ACC112 (cell line): ENCODE measurements at regions not wholly inside any gene's neighbourhood (a gene's known extent, or its start where the extent isn't known, plus 50 kb on each side); places are given as distances from the start of the nearest gene placed in this dataset.

Experiments used
- H2AFZ ChIP-seq: fragments of 200-600 bp; sonication (generic); one replicate; pipeline ENCODE4 v1.6.0; 2017; ENCODE audit warnings: antibody characterized with exemption, low read length; ENCODE audit not compliant: unreplicated experiment
- H3K27ac ChIP-seq: fragments of 200-600 bp; sonication (generic); 2 replicates; pipeline ENCODE4 v1.5.1; 2014; ENCODE audit warnings: low read depth, mild to moderate bottlenecking, antibody characterized with exemption, low read length, moderate library complexity
- H3K27me3 ChIP-seq: fragments of 200-600 bp; sonication (generic); 2 replicates; pipeline ENCODE4 v1.6.1; 2014; ENCODE audit warnings: mild to moderate bottlenecking, antibody characterized with exemption, low read length, moderate library complexity, mixed read lengths; ENCODE audit not compliant: insufficient read depth
- H3K36me3 ChIP-seq: fragments of 200-600 bp; sonication (generic); 2 replicates; pipeline ENCODE4 v1.6.1; 2016; ENCODE audit warnings: mild to moderate bottlenecking, antibody characterized with exemption, low read length, moderate library complexity, mixed read lengths; ENCODE audit not compliant: insufficient read depth
- H3K4me1 ChIP-seq: fragments of 200-600 bp; sonication (generic); one replicate; pipeline ENCODE4 v1.6.1; 2016; ENCODE audit warnings: low read length, mixed read lengths; ENCODE audit not compliant: insufficient read depth, unreplicated experiment, control insufficient read depth
- H3K4me3 ChIP-seq: fragments of 200-600 bp; sonication (generic); 2 replicates; pipeline ENCODE4 v1.5.1; 2014; ENCODE audit warnings: mild to moderate bottlenecking, low read depth, low read length
- H3K79me2 ChIP-seq: fragments of 200-600 bp; sonication (generic); one replicate; pipeline ENCODE4 v1.6.0; 2016; ENCODE audit warnings: low read length; ENCODE audit not compliant: control insufficient read depth, unreplicated experiment, insufficient read depth

GRCh38 chr3:83011481-83011880 is 1250.0 kb upstream of the GBE1 start:
- H3K79me2 ChIP-seq = no peaks in the 10 kb centered on the region
- no peaks in the 10 kb centered on the region for H3K4me1 ChIP-seq
- no peak overlapping the region for H3K27ac ChIP-seq
- no peaks in the 10 kb centered on the region for H3K27me3 ChIP-seq
- H3K36me3 ChIP-seq = no peaks in the 10 kb centered on the region
- H3K4me3 ChIP-seq = no peak overlapping the region
- H2AFZ ChIP-seq = no peak overlapping the region

DNA sequence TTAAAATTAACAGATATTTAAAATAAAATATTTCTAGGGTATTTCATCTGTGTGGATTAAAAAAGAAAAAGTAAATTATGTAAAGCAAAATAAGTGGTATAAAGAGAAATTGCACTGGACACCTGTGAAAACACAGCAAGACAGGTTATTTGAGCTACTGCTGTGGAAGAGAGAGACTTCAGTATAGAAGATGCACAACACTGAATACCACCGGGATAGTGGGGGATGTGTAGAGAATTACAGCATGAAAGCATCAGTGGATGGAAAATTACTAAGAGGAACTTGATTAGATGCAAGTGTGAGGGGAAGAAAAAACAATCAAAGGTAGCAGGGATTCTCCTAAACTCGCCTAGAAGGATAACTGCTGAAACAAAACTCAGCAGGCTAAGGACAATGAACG is 1242.5 kb upstream of the GBE1 start:
- Histone ChIP-seq H3K27me3 (no peaks in the 10 kb centered on the region), H3K27ac (no peak overlapping the region), H3K79me2 (no peaks in the 10 kb centered on the region), H3K36me3 (no peaks in the 10 kb centered on the region), H3K4me1 (no peaks in the 10 kb centered on the region), H2AFZ (no peak overlapping the region), H3K4me3 (no peak overlapping the region)

GRCh38 chr3:83002869-83003445 is 1241.5 kb upstream of the GBE1 start:
- Histone ChIP-seq H3K79me2 (no peaks in the 10 kb centered on the region), H3K27me3 (no peaks in the 10 kb centered on the region), H3K27ac (no peak overlapping the region), H3K36me3 (no peaks in the 10 kb centered on the region), H3K4me3 (no peak overlapping the region), H2AFZ (no peak overlapping the region), H3K4me1 (no peaks in the 10 kb centered on the region)

DNA sequence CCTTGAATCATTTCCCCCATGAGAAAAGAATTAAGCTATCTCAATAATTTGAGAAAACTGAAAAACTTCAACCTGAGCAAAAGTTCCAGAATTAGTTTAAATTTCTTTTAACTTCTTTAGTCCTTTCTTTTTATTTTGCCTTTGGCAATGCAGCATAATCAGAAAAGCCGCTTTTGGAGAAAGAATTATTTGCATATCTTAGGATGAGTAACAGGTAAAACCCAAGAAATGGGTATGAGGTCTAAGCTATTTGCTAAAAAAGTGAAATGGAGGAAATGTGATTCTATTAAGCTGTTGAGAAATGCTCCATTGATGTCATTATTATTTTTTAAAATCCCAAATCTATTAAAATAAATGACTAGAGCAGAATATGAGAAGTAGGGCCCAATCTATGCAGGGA is 1238.3 kb upstream of the GBE1 start:
- H3K4me1 ChIP-seq = no peaks in the 10 kb centered on the region

DNA sequence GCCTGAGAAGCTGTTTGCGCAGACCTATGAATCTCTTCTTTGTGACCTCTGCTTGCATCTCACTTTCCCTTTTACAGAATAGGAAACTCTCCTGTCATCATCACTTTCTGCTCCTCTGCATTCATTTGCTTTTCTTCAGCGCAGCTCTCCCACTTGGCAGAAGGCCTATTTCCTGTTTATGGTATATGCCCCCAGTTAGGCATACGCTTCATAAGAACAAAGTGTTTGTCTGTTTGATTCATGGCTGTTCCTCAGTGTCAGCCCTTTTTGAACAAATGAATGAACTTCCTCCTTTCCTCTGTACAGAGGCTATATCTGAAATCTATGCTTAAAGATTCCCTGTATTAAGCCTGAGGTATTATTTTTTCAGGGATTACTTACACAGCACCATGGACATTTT is 1216.9 kb upstream of the GBE1 start:
- Histone ChIP-seq H3K4me1 (no peaks in the 10 kb centered on the region), H3K27ac (no peak overlapping the region), H3K79me2 (no peaks in the 10 kb centered on the region), H3K36me3 (no peaks in the 10 kb centered on the region), H3K4me3 (no peak overlapping the region), H2AFZ (no peak overlapping the region), H3K27me3 (no peaks in the 10 kb centered on the region)

More for the DNA sequence above, 1238.3 kb upstream of the GBE1 start:
- Histone ChIP-seq H3K27me3 (no peaks in the 10 kb centered on the region), H3K4me3 (no peak overlapping the region), H2AFZ (no peak overlapping the region), H3K36me3 (no peaks in the 10 kb centered on the region), H3K79me2 (no peaks in the 10 kb centered on the region), H3K27ac (no peak overlapping the region)

DNA sequence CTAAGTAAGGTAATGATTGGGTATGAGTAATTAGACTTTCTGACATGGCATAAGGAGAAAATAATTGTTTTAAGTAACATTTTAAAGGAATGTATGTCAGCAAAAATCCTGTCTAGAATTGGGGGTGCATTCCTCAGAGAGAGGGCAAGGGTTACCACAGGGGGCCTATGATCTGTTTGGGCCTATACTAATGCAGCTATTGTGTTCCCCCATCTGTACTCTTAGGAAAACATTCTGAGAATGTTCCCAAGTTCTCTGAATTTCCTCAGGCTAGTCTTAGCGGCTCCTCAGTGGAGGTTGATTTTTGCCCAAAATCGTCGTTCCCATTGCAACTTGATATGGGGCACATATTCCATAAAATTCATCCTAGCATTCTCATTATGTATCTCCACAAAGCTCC is 1216.4 kb upstream of the GBE1 start:
- Histone ChIP-seq H3K79me2 (no peaks in the 10 kb centered on the region), H3K27me3 (no peaks in the 10 kb centered on the region), H3K36me3 (no peaks in the 10 kb centered on the region), H3K4me3 (no peak overlapping the region), H3K27ac (no peak overlapping the region), H3K4me1 (no peaks in the 10 kb centered on the region), H2AFZ (no peak overlapping the region)

GRCh38 chr3:82973791-82974190 is 1212.3 kb upstream of the GBE1 start:
- no peak overlapping the region for H2AFZ ChIP-seq
- no peaks in the 10 kb centered on the region for H3K27me3 ChIP-seq

DNA sequence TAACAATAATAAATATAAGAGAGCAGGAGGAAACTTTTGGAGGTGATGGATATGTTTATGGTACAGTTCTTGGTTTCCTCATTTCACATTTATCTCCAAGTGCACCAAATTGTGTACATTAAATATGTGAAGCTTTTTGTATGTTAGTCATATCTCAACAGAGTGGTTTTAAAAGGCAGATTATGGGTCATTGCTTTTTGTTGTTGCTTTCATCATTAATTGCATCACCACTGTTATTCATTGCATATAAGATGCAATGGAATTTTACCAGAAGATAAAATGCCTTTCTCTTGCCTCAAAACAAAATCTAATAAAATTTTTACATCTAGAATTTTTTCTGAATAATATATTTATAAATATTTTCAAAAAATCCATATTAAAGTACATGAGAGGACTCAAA is 1198.9 kb upstream of the GBE1 start:
- Histone ChIP-seq H3K4me1 (no peaks in the 10 kb centered on the region), H3K79me2 (no peaks in the 10 kb centered on the region), H2AFZ (no peak overlapping the region), H3K36me3 (no peaks in the 10 kb centered on the region), H3K4me3 (no peak overlapping the region), H3K27ac (no peak overlapping the region), H3K27me3 (no peaks in the 10 kb centered on the region)

More at GRCh38 chr3:82973791-82974190, 1212.3 kb upstream of the GBE1 start:
- Histone ChIP-seq H3K27ac (no peak overlapping the region), H3K36me3 (no peaks in the 10 kb centered on the region), H3K4me3 (no peak overlapping the region), H3K79me2 (no peaks in the 10 kb centered on the region), H3K4me1 (no peaks in the 10 kb centered on the region)

DNA sequence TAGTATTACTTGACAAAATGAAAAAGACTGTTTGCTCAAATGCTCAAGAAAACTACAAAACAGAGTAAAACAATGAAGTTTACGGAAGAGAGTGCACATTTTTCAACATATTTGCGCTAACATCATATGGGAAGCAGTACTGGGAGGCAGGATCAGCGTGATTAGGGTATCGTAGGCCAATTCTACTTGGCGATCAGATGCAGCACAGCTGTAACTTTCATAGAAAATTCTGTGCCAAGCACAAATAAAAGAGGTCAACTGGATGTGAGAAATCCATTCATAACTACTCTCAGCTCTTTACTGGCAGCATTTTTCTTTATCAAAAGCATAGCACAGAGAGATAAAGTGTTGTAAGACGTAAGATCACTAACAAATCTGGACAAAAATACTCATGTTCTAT is 1196.3 kb upstream of the GBE1 start:
- H3K27me3 ChIP-seq = no peaks in the 10 kb centered on the region
- H3K4me1 ChIP-seq = no peaks in the 10 kb centered on the region
- no peak overlapping the region for H2AFZ ChIP-seq
- no peak overlapping the region for H3K4me3 ChIP-seq
- no peaks in the 10 kb centered on the region for H3K36me3 ChIP-seq
- H3K79me2 ChIP-seq = no peaks in the 10 kb centered on the region
- H3K27ac ChIP-seq = no peak overlapping the region

DNA sequence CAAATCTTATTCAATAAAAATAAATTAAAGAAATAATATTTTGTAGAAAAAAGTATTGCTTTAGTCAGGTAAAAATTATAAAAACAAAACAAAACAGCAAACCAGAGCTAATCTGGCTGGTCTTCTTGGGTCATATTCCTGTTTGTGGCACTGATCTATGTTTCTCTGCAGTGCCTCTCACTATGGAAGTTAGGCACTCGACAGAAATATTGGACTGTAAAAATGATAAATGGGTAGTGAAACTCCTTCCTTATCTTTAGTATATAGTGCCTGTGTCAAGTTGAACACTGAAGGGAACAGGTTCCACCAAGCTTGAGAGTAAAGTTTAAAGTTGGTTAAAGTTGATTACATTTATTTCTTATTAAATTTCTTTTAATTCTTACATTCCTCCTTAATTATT is 1195.6 kb upstream of the GBE1 start:
- Histone ChIP-seq H3K36me3 (no peaks in the 10 kb centered on the region), H3K27me3 (no peaks in the 10 kb centered on the region)

GRCh38 chr3:82954486-82954885 is 1193.0 kb upstream of the GBE1 start:
- H3K4me3 ChIP-seq = no peak overlapping the region
- H2AFZ ChIP-seq = no peak overlapping the region
- H3K79me2 ChIP-seq = no peaks in the 10 kb centered on the region
- H3K27ac ChIP-seq = no peak overlapping the region
- no peaks in the 10 kb centered on the region for H3K36me3 ChIP-seq
- H3K4me1 ChIP-seq = no peaks in the 10 kb centered on the region
- no peaks in the 10 kb centered on the region for H3K27me3 ChIP-seq

More for the DNA sequence above, 1195.6 kb upstream of the GBE1 start:
- Histone ChIP-seq H3K27ac (no peak overlapping the region), H3K4me3 (no peak overlapping the region), H3K4me1 (no peaks in the 10 kb centered on the region), H2AFZ (no peak overlapping the region), H3K79me2 (no peaks in the 10 kb centered on the region)
